ENCODE measurements at regions not wholly inside any gene's neighbourhood (a gene's known extent, or its start where the extent isn't known, plus 50 kb on each side); places are given as distances from the start of the nearest gene placed in this dataset.

DNA sequence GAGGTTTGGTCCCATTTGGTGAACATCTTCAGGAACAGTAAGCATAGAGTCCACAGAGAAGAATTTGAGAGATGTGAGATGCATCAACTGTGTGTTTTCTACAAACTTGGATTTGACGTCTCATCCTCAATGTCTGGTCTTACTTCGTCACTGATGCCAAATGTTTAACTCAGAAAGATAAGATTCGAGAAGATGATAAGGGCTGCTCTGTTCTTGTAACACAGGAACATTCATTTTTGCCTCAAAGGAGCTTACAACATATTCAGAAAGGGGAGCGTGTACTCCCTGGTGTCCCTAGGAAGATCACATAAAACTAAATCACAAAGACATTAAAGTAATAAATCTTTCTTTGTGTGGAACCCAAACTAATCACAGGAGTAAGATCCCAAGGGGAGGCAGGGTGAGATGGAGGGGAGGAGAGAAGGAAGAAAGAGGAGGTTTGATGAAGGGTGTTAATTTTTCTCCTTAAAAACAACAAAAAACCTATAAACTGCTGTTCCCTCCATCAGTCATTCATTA lies 247.7 kb upstream of the IRS2 start:
- no peak for DNase-seq (ENCODE audit: extremely low read depth, low read depth)
- TF ChIP-seq, protein P1, sequence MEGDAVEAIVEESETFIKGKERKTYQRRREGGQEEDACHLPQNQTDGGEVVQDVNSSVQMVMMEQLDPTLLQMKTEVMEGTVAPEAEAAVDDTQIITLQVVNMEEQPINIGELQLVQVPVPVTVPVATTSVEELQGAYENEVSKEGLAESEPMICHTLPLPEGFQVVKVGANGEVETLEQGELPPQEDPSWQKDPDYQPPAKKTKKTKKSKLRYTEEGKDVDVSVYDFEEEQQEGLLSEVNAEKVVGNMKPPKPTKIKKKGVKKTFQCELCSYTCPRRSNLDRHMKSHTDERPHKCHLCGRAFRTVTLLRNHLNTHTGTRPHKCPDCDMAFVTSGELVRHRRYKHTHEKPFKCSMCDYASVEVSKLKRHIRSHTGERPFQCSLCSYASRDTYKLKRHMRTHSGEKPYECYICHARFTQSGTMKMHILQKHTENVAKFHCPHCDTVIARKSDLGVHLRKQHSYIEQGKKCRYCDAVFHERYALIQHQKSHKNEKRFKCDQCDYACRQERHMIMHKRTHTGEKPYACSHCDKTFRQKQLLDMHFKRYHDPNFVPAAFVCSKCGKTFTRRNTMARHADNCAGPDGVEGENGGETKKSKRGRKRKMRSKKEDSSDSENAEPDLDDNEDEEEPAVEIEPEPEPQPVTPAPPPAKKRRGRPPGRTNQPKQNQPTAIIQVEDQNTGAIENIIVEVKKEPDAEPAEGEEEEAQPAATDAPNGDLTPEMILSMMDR (IDR thresholded peaks at IDR 0.05; ENCODE audit: low read depth, low read length), result no peak

DNA sequence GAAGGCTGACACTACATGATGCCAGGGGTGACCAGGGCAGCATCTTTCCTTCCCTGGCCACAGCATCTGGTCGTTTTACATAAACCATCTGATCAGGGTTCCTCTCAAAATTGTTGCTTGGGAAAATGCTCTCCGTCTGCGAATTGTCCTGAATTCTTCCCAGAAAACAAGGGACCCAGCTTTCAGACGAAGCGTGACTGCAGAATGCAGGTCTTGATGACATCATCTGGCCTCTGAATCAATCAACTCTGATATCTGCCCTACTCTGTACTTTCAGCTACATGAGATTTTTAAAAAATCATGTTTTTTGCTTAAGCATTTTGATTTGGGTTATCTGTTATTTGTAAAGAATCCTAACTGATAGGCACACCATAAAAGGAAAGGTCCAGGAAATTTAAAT lies 246.6 kb upstream of the IRS2 start:
- DNase-seq (ENCODE audit: extremely low read depth, low read depth), result no peak
- TF ChIP-seq, protein P1 (IDR thresholded peaks at IDR 0.05; ENCODE audit: low read depth, low read length), result no peak

DNA sequence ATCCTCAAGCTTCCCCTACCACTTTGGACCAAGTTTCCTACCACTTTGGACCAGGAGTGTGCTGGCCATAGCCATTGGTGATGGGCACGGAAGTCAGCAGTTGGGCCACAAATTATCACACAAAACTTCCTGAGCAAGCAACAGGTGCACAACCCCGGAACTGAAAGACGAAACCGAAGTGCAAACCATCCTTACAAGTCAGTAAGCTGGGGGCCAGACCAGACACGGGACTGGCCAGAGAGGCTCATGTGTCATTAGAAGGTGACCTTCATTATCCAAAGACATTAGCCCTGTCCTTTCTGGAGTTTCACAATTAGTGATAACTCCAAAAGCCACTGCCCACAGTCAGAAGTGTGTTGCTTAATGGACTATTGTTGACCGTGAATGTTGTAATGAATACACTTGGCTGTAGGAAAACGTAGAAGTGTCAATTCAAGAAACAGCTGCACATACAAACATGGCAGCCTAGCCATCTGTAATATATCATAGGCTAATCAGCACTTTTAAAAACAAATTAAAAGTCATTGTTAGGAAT lies 244.1 kb upstream of the IRS2 start:
- TF ChIP-seq, protein P1 (IDR thresholded peaks at IDR 0.05; ENCODE audit: low read depth, low read length), result no peak
- DNase-seq (ENCODE audit: extremely low read depth, low read depth), result no peak

DNA sequence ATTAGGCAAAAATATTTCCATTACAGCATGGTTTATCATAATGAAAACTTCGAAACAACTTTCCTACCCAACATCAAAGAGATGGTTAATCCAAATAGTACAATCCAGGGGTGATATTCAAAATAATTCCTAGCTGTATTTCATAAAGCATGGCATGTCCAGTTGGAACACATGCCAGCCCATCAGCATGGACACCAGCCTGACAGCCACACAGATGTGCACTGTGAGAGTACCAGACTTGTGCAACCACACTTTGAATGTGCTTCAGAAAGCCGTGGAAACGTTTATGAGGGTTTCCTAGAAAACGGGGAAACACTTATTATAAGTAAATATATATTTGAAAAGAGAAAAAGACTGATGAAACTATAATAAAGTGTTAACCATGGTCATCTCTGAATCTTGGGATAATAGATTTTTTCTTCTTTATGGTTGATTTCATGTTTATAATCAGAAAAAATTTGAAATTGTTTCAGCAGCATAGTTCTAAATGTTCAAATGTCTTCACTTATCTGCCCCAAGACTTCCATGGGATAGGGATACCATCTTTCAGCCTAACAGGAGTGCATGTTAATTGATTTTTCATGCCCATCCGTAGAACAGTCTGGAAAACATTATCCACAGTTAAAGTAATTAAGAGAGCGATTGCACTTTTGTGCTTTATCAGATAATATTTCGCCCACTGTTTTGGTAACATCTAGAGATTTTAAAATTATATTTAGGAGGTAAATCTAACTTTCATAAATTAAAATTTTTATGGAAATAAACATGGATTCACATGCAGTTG lies 242.6 kb upstream of the IRS2 start:
- no peak for DNase-seq (ENCODE audit: extremely low read depth, low read depth)
- TF ChIP-seq, protein P1 (IDR thresholded peaks at IDR 0.05; ENCODE audit: low read depth, low read length), result no peak

DNA sequence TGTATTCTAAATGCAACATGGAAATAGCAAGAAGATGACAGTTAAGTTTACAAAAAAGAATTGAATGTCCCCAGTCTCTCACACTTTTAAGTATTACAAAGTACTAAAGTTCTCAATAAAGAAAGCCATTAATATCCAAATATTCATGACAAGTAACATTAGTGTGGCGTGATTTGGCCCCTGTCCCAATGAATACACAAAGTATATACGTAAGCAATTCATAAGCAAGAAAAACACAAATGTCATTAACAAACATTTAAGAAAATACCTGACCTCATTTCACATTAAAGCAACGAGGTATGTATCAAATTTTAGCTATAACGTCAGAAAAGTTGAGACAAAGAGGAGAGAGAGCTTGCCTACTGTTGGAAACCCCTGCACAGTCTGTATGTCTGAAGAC lies 241.9 kb upstream of the IRS2 start:
- TF ChIP-seq, protein P1 (IDR thresholded peaks at IDR 0.05; ENCODE audit: low read depth, low read length), result no peak
- DNase-seq (ENCODE audit: extremely low read depth, low read depth), result no peak

DNA sequence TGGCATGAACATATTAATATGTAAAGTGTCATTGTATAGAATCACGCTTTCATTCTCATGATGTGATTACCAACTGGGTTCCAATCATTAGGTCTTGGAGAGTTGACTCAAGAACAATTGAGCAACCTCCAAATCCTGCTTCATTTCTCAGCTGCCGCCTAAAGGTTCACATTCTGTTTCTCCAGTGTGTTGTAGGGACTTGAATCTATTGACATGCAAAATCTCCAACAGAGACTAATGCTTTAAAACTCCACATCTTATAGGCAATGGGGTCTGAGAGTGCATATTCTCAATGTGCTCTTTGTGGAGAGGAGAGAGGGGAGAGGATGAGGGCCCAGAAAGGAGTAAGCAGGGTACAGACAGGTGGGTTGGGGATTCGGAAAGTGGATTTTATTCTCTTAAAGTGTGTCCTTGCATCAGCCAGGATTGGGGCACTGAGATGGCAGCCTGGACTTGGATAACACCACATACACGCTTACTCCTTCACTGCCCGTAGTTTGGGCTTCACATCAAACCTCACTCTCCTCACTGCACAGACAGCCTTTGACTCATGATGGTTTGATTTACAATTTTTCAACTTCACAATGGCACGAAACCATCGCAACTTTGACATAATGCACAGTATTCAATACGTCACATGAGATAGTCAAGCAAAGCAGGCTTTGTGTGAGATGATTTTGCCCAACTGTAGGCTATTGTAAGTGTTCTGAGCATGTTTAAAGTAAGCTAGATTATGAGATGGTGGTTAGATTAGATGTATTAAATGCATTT lies 241.3 kb upstream of the IRS2 start:
- no peak for DNase-seq (ENCODE audit: extremely low read depth, low read depth)
- TF ChIP-seq, protein P1 (IDR thresholded peaks at IDR 0.05; ENCODE audit: low read depth, low read length), result no peak

DNA sequence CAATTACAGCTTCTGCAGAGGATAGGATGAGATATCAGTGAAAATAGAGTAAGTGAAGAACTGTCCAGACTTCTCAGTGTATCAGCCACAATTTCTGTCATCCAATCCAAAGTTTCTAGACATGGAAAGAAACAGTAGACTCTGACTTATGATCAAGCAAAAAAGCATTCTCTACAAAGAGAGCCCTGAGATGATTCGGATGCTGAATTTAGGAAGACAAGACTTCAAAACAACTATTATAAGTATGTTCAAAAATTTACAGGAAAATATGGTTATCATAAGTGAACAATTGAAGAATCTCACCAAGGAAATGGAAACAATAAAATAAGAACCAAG lies 238.2 kb upstream of the IRS2 start:
- TF ChIP-seq, protein P1 (IDR thresholded peaks at IDR 0.05; ENCODE audit: low read depth, low read length), result no peak
- no peak for DNase-seq (ENCODE audit: extremely low read depth, low read depth)
